HepG2 (cell line): ENCODE measurements at regions not wholly inside any gene's neighbourhood (a gene's known extent, or its start where the extent isn't known, plus 50 kb on each side); places are given as distances from the start of the nearest gene placed in this dataset.

Experiments used
- ATAC-seq: fragments of 200-7000 bp; cut with Tn5 transposase; 3 replicates; pipeline ENCODE4 v1.9.1; 2020; ENCODE audit warnings: mild to moderate bottlenecking, moderate library complexity
- BruUV-seq: library from RNA; stranded (reverse); fragments of 400-500 nt; replicated peaks from 2 replicates; lab custom pipeline; 2021; lab: Mats Ljungman, UMichigan
- CTCF ChIA-PET: fragments of 300-600 bp; formaldehyde crosslinking; extraction: SDS; loops from one replicate; lab custom pipeline; 2021; ENCODE audit warnings: low total read pairs, inconsistent platforms, low intra/inter-chr PET ratio; lab: Yijun Ruan, JAX
- POLR2A ChIA-PET: fragments of 350-600 bp; sonication (Branson Sonifier 250); formaldehyde crosslinking; loops from one replicate; lab custom pipeline; 2020; ENCODE audit warnings: antibody characterized with exemption, inconsistent platforms; lab: Yijun Ruan, JAX
- DNase-seq: peaks from one replicate; pipeline ENCODE4 v3.0.0-alpha.2; 2015; ENCODE audit warnings: low spot score
- FAIRE-seq: peaks from 3 replicates; lab custom pipeline; 2011; peaks lifted over from hg19 to GRCh38; lab: Jason Lieb, UNC
- H2AFZ ChIP-seq: one replicate; pipeline ENCODE4 v1.6.1; 2011; ENCODE audit warnings: low read length, inconsistent platforms
- H3K27ac ChIP-seq: fragments of 300-600 bp; 3 replicates; pipeline ENCODE4 v1.8.0; 2011; ENCODE audit warnings: mixed run types, mild to moderate bottlenecking, mixed read lengths, low read length, inconsistent platforms; ENCODE audit not compliant: insufficient read depth; ENCODE audit errors: extremely low read length
- H3K27me3 ChIP-seq, 2 experiments: fragments of 200-600 bp in 1 of 2; 2 replicates in 1 of 2; 3 replicates in 1 of 2; pipeline versions ENCODE4 v1.6.0 to v1.8.0; 2011; ENCODE audit warnings: low read length in 2 of 2, mild to moderate bottlenecking in 2 of 2, moderate library complexity in 2 of 2, inconsistent platforms in 1 of 2; ENCODE audit not compliant: insufficient read depth in 2 of 2, control insufficient read depth in 1 of 2
- H3K36me3 ChIP-seq, 2 experiments: fragments of 200-600 bp in 1 of 2; replicated peaks in 1 of 2; 2 replicates in 1 of 2; 3 replicates in 1 of 2; pipeline versions ENCODE4 v1.5.1 to v1.8.0; 2011; ENCODE audit warnings: low read length in 2 of 2, inconsistent platforms in 1 of 2; ENCODE audit not compliant: insufficient read depth in 2 of 2, control insufficient read depth in 1 of 2
- H3K4me1 ChIP-seq: 2 replicates; pipeline ENCODE4 v1.5.1; 2012; ENCODE audit warnings: low read length, inconsistent platforms; ENCODE audit not compliant: insufficient read depth
- H3K4me2 ChIP-seq: 2 replicates; pipeline ENCODE4 v1.6.0; 2011; ENCODE audit warnings: low read depth, low read length, inconsistent platforms
- H3K4me3 ChIP-seq, 3 experiments: fragments of 200-600 bp in 1 of 3; sonication (generic), shearing (Covaris generic) in 1 of 3; replicated peaks in 1 of 3; 2 replicates each; pipeline ENCODE4 v1.5.1; 2011 to 2016; ENCODE audit warnings: low read length in 3 of 3, inconsistent platforms in 2 of 3, low read depth in 2 of 3, mild to moderate bottlenecking in 2 of 3, control low read depth in 1 of 3, mixed read lengths in 1 of 3; ENCODE audit not compliant: insufficient read depth in 1 of 3
- H3K79me2 ChIP-seq: one replicate; pipeline ENCODE4 v1.6.1; 2011; ENCODE audit warnings: low read length, inconsistent platforms; ENCODE audit not compliant: insufficient read depth
- H3K9ac ChIP-seq: 2 replicates; pipeline ENCODE4 v1.6.0; 2011; ENCODE audit warnings: mild to moderate bottlenecking, low read depth, low read length, inconsistent platforms; ENCODE audit not compliant: insufficient read depth
- H3K9me3 ChIP-seq: 2 replicates; pipeline ENCODE4 v1.5.1; 2012; ENCODE audit warnings: mild to moderate bottlenecking, low read length
- H4K20me1 ChIP-seq: 2 replicates; pipeline ENCODE4 v1.6.0; 2011; ENCODE audit warnings: inconsistent platforms, mild to moderate bottlenecking, low read length, moderate library complexity; ENCODE audit not compliant: insufficient read depth
- MAFK ChIP-seq, 2 experiments: IDR thresholded peaks in 1 of 2; conservative IDR thresholded peaks in 1 of 2; 2 replicates each; pipeline ENCODE4 v1.6.1; 2011; ENCODE audit warnings: improper control_type of control experiment in 2 of 2, low read length in 2 of 2
- NR2C2 ChIP-seq: sonication (generic); formaldehyde crosslinking; IDR thresholded peaks from 2 replicates; pipeline ENCODE4 v1.4.0; 2020; ENCODE audit warnings: missing genetic modification reagents, mild to moderate bottlenecking, moderate library complexity, borderline replicate concordance
- POLR2G ChIP-seq: fragments of 200-400 bp; formaldehyde crosslinking; IDR thresholded peaks from 2 replicates; pipeline ENCODE4 v1.6.1; 2018; ENCODE audit warnings: mild to moderate bottlenecking, low read depth, low read length, moderate library complexity
- SMAD1 ChIP-seq: sonication (generic); formaldehyde crosslinking; IDR thresholded peaks from 2 replicates; pipeline ENCODE4 v1.4.0; 2020; ENCODE audit warnings: missing genetic modification reagents, low read depth, mild to moderate bottlenecking, borderline replicate concordance
- ZNF777 ChIP-seq: sonication (generic); formaldehyde crosslinking; IDR thresholded peaks from 2 replicates; pipeline ENCODE4 v1.4.0; 2020; ENCODE audit warnings: missing genetic modification reagents
- WGBS: methylation state at CpG from one replicate; pipeline ENCODE4 v1.1.6; 2017; ENCODE audit warnings: low lambda C conversion rate; 5-methylcytosine and 5-hydroxymethylcytosine counted together
- in situ Hi-C: cut with HindIII; loops from 2 replicates; pipeline ENCODE4 v1.10.0; 2017; ENCODE audit warnings: low pct_unique_long_range_greater_than_20kb; ENCODE audit not compliant: extremely low pct_ligation_motif_present
- intact Hi-C: fragments of 100-400 bp; cut with micrococcal nuclease; formaldehyde crosslinking; loops from one replicate; pipeline ENCODE4 v1.10.0; 2022; ENCODE audit not compliant: unreplicated experiment
- TF ChIP-seq, protein P1 (sequence below): sonication (generic); formaldehyde crosslinking; IDR thresholded peaks from 2 replicates; pipeline ENCODE4 v1.4.0; 2020; ENCODE audit warnings: missing genetic modification reagents, mild to moderate bottlenecking, borderline replicate concordance

DNA sequence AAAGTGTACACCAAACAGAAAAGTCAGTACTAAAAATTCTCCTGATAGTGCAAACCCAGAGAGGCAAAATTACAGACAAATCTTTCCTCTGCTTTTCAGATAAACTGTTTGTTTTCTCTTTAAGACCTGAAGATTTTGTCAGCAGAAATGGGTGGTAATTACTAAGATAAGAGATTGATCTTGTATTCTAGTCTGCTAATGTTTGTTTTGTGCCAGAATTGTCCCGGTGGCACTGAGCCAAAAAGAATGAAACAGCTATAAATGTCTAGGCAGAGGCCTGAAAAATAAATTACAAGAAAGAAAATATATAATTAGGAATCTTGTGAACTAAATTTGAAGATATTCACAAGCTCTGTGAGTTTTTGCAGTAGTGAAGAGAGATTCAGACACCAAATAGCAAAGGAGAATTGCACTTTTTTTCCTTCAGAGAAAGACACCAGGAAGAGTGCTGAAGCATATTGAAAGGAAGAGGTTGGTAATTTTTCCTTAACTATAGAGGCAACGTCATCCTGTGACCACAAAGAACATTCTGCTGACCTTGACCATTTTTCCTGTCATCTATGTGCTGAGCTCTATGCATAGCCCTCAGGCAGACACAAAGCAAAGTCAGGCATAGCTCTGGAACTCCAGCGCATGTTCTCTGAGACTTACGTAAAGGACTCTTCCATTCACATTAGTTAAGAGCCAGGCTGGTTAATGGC lies 314.5 kb upstream of the RASGEF1B start:
- no TSS peak for BruUV-seq
- intact Hi-C loops (no loop called here), in situ Hi-C loops (no loop called here)
- Histone ChIP-seq H3K79me2 (no peaks in the 10 kb centered on the region), H3K9me3 (no peaks in the 10 kb centered on the region), H2AFZ (no peak overlapping the region), H3K36me3 (no peaks in the 10 kb centered on the region), H4K20me1 (no peaks in the 10 kb centered on the region), H3K27ac (no peak overlapping the region), H3K4me3 (no peak overlapping the region), H3K9ac (no peak overlapping the region), H3K4me2 (no peak overlapping the region), H3K4me1 (no peaks in the 10 kb centered on the region), H3K27me3 (no peaks in the 10 kb centered on the region; a peak in 1 of 5 replicates)
- DNase-seq (no peak), FAIRE-seq (no peak), ATAC-seq (no peak)
- CTCF ChIA-PET, result no interaction called here
- TF ChIP-seq SMAD1 (CRISPR knock-in tag) (no peak), MAFK (conservative IDR thresholded peaks at IDR 0.05 in 1 of 2, IDR thresholded peaks at IDR 0.05 in 1 of 2; ENCODE audit: low read length in 2 of 2) (peak; percentile 29 to 45; a peak in 2 of 4 replicates), POLR2G (no peak), ZNF777 (no peak), NR2C2 (CRISPR knock-in tag) (no peak)
- TF ChIP-seq, protein P1, sequence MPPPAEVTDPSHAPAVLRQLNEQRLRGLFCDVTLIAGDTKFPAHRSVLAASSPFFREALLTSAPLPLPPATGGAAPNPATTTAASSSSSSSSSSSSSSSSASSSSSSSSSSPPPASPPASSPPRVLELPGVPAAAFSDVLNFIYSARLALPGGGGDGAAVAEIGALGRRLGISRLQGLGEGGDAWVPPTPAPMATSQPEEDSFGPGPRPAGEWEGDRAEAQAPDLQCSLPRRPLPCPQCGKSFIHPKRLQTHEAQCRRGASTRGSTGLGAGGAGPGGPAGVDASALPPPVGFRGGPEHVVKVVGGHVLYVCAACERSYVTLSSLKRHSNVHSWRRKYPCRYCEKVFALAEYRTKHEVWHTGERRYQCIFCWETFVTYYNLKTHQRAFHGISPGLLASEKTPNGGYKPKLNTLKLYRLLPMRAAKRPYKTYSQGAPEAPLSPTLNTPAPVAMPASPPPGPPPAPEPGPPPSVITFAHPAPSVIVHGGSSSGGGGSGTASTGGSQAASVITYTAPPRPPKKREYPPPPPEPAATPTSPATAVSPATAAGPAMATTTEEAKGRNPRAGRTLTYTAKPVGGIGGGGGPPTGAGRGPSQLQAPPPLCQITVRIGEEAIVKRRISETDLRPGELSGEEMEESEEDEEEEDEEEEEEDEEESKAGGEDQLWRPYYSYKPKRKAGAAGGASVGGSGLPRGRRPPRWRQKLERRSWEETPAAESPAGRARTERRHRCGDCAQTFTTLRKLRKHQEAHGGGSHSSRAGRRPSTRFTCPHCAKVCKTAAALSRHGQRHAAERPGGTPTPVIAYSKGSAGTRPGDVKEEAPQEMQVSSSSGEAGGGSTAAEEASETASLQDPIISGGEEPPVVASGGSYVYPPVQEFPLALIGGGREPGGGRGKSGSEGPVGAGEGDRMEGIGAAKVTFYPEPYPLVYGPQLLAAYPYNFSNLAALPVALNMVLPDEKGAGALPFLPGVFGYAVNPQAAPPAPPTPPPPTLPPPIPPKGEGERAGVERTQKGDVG (CRISPR knock-in tag), result no peak
- POLR2A ChIA-PET, result no interaction called here
- under 1% methylated on average over 3 of the region's 4 CpGs for WGBS
